GM19324 (cell line): ENCODE measurements at regions not wholly inside any gene's neighbourhood (a gene's known extent, or its start where the extent isn't known, plus 50 kb on each side); places are given as distances from the start of the nearest gene placed in this dataset.

Source experiments
- ATAC-seq: cut with Tn5 transposase; IDR thresholded peaks from one replicate; pipeline ENCODE4 v1.9.1; 2021; ENCODE audit warnings: mild to moderate bottlenecking, moderate library complexity; ENCODE audit not compliant: unreplicated experiment, low FRiP score

DNA sequence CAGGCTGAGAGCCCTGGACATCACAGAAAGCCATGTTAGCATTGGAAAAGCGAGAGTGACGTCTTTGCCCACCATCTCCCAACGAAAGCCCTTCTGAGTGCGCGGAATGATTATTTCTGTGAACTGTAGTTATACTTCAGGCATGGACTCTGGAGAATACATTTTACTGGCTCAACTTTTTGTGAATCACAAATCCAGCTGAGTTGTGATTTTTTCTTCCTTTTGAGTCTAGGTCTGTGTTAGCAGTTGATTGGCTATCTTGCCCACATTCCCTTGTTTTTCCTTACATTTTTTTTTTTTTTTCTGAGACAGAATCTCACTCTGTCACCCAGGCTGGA, 183.1 kb downstream of the INO80D start:
- ATAC-seq, result no peak

DNA sequence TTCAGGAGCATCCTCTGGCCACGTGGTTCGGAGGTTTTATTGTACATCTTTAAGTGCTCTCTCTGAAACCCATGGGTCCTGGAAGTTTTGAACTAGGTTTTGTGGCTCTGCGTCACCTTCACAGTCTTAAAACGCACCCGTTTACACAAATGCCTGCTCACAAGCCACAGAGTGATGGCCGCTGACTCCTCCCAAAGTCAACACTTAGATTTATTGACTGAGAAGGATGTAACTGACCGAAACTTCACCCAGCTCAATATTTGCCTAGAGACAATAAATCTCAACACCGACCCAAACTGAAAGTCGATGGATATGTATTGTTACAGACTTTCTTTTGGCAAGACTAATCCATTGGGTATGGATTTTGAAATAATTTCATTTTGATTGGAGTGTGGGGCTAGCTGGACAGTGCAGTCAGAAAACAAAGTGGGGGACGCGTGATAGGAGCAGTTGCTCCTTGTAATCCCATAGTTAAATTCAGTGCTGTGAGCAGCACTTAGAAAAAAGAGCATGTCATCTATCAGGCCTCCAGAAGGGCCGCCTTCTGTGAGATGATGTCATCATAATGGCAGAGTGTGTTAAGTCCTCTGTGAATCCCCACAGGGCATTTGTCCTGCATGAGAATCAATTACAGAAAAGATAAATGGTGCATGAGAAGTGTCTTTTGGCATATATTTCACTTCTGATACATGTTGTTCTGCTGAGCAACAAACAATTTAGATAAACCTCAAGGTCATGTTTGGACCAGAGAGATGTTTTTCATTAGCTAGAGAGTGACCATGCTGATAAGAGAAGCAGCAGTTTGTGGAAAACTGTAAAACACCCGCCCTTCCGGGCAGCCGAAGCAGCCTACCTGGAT, 183.7 kb downstream of the INO80D start:
- ATAC-seq, result no peak

DNA sequence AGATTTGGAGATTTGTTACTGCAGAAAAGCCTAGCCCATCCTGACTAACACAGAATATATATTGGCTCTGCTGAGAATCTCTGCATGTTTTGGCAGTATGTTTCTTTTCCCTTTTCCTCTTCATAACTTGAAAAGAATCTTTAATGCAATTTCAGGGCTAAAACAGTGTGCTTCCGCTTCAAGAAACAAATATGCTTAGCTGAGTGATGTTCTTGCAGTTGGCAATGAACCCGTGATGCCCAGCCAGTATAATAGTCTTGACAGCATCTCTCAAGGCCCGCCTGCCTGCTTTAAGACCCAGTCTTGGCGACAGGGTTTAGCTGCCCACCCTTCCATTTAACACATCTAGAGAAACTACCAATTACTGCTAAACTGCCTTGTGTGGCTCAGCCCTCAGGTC, 184.5 kb downstream of the INO80D start:
- ATAC-seq, result no peak

DNA sequence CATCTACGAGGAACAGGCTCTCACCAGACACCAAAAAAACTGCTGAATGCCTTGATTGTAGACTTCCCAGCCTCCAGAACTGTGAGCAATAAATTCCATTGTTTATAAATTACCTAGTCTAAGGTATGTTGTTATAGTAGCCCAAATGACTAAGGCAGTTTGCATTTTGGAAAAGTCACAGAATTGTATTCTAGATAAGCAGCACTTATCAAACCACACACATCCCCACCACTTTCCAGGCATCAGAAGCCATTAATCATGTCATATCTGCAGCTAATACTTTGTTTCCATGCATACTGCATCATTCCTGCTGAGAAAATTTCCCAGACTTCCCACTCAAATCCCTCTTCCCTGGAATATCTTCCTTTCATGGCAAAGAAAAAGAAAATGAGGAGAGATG, 187.2 kb downstream of the INO80D start:
- no peak for ATAC-seq

DNA sequence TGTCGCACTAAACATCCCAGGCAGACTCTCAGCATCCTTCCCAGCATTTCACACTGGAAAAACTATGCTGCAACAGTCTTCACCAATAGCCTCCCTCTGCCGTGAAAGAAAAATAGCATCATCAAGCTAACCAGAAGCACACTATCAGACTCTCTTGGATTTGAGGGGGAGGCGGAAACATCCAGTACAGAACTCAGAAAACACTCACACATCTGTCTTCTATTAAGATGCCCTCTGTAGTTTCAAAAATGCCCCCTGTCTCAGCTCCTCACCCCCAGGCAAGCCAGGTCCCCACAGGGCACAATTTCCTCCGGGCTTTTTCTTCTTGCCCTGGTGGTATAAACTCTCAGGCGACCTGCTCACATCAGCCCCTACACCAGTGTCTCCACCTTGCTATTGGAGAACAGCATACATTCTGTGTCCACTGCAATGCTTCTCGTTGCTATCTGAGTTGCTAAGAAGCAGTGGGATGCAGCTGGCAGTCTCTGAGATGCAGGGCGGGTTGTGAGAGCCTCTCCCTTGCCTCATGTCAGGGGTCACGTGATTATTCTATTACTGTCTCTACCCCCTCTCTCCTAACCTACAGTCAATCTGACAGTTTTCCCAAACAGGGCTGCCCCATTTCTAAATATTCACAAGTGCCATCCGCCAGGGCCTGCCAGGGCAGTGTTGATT, 189.9 kb downstream of the INO80D start:
- ATAC-seq, result no peak

DNA sequence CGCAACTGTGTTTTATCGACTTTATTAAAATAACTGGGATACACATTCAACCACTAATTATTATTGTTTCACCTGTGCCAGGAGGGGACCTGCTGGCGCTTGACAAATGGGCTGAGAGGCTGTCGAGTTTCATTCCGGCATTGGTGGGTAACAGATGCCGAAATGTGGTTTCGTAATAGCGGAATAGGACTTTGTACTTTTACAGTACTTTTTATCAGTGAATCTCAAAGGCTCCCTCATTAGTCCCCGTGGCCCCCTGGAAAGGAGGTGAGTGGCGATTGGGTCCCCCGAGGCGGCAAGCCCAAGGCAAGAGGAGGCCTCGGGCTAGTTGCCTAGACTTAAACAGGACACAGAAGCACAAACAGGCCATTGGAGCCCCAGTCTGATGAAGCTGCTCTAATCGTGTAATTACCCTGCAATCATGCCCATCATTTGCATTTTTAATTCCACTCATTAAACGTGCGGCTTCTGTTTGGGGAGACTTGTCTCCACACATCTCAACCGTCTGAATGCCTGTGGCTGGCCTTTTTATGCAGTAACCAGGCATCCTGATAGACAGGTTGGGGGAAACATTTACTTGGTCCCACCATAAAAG, 193.2 kb downstream of the INO80D start:
- ATAC-seq, result no peak

DNA sequence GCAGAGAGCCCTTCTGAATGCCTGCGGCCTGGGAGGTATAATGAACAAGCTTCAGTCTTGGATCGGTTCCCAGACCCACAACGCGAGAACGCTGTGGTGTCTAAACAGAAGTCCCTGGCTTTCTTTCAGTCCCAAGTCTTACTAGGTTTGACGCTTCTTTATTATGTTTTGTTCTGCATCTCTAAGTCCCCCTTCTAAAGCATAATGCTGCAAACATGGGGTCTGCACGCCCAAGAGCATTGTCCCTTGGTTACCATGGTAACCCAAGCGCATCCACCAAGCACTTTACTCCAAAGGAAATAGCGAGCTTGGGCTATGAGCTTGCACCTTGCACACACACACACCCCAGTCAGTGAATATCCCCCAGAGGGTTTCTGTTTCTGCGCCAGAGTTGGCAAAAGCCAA, 193.7 kb downstream of the INO80D start:
- no peak for ATAC-seq

DNA sequence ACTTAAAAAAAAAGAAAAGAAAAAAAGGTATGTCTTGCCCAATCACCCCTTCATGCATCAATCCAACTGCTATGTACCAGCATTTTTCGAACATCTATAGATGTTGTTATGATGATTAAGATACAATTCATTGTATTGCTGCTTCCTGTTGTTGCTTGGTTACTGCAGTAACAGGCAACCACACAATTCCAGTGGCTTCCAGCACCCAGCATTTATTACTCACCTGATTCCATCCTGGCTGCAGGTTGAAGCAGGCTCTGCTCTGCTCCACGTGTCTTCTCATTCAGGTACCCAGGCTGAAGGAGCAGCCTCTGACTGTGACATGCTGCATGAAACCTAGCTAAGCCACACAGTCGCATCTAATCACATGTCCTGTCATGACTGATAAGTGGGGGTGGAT, 196.9 kb downstream of the INO80D start:
- ATAC-seq, result no peak

DNA sequence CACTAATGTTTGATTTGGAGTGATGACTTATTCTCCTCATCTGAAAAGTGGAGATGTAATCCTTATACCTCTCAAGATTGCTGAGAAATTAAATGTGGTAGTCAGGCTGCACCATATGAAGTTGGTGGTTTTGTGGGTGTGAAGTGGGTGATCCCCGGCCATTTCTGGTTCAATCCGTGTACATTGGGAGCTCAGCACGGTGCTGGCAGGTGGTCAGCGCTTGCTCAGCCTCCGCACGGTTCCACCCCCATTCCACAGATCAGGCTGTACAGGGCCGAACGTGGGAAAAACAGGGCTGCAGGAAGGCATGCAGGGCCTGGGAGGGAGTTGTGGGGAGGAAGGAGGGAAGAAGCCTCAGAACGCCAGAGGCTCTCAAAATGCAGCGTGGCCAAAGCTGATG, 198.3 kb downstream of the INO80D start:
- no peak for ATAC-seq

DNA sequence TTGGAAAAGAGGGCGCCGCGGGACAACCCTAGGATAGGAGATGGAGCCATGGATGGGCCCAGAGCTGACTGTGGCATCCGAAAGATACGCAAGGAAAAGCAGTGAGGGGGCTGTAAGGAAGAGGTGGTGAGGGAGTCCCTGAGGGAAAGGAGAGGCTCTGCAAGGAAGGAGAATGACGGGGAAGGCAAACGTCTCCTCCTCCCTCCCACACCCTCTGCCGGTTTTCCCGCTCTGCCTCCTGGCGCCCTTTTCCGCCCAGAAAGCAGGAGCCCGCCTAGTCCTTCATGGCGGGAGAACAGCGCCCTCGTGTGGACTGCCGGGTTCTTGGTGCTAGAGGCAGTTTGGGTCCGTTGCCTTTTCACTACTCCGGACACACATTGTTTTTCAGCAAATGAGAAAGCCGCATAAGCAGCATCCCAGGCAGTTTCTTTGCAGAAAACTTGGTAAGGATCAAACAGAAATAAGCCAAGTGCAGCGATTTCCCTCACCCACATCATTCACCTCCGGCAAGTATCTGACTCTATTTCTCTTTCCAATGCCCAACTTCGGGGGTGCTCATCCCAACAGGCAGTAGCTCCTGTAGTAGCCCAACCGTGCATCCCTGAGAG, 200.4 kb downstream of the INO80D start:
- ATAC-seq, result no peak

DNA sequence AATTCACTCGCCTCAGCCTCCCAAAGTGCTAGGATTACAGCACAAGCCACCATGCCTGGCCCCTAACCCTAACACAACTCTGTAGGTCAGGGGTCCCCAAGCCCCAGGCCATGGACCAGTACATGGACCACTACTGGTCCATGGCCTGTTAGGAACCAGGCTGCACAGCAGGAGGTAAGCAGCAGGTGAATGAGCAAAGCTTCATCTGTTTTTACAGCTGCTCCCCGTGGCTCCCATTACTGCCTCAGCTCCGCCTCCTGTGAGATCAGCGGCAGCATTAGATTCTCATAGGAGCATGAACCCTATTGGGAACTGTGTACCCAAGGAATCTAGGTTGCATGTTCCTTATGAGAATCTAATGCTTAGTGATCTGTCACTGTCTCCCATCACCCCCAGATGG, 201.7 kb downstream of the NRP2 start:
- ATAC-seq, result no peak

DNA sequence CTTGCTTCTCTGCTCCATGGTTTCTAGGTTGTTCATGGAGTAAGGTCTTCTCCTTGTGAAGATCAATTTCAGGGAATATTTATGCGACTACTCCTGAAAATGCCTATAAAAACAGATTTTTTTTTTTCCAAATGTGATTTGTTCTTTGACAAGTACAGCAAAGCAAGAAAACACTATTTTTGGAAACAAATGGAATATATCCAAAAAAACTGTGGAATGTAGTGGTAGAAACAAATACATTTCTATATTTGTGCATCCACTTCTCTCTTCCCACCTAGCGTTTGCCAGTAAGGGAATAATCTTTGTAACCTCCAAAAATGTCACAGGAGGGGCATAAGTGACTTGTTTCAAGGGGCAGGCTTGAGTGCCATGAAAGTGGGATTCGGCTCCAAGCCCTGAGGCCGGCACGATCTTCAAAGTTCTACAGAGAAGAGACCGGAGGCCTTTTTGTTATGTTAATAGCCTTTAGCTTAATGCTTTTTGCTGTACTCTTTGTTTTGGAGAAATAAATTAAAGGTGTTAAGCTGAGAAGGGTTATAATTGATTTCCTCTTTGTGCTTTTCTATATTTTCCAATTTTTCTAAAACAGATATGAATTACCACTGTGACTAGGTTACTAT, 200.6 kb downstream of the NRP2 start:
- ATAC-seq, result no peak

DNA sequence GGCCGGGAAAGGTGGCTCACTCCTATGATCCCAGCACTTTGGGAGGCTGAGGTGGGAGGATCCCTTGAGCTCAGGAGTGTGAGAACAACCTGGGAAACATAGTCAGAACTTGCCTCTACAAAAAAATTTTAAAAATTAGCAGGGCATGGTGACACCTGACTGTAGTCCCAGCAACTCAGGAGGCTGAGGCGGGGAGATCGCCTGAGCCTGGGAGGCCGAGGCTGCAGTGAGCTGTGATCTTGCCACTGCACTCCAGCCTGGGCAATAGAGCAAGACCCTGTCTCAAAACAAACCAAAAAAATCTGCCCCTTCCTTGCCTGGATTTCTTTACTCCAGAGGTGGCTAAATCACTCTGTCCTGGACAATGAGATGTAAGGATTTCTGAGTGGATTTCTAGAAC, 197.7 kb downstream of the NRP2 start:
- ATAC-seq, result no peak

DNA sequence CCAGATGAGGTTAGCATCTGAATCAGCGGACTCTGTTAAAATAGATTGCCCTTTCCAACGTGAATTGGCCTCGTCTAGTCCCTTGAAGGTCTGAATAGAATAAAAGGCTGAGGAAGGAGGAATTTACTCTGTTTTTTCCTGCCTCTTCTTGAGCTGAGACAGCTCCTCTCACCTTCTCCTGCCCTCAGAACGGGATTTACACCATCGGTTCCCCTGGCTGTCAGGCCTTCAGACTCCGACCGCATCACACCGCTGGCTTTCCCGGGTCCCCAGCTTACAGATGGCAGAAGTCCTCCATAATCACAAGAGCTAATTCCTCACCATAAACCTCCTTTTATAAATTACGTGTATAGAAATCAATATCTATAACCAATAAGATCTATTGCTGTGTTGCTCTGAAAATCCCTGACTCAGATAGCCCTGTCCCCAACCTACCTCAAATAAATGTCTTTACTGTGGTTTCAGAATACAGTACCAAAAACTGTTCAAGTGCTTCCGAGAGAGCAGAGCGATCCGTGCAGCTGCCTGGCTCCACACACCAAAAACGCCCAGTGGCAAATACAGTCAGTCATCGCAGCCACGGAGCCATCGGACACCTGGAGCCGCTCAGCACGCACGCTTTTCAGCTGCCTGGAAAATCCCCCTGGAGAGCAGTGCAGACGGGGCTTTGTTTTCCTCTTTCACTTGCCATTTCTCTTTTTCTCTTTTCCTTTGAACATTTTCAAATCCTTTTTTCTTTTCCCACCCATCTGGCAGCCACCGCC, 196.9 kb downstream of the NRP2 start:
- ATAC-seq, result no peak

DNA sequence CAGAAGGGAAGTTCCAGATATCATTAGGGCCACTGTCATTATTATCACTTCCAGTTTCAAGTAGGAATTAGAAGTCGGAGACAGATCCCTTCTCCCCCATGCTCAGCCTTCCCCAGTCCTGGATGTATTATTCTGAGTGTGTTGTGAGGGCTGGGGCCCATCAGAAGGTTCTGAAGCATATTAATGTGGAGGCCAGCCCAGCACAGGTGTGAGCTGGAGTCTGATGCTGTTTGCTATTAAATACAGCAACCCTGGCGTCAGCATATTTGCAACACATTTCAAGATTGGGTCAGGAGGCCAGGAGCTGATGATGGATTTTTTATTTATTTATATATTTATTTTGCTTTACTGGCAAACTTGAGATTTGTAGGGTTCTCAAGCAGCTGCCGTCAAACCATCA, 195.2 kb downstream of the NRP2 start:
- no peak for ATAC-seq

DNA sequence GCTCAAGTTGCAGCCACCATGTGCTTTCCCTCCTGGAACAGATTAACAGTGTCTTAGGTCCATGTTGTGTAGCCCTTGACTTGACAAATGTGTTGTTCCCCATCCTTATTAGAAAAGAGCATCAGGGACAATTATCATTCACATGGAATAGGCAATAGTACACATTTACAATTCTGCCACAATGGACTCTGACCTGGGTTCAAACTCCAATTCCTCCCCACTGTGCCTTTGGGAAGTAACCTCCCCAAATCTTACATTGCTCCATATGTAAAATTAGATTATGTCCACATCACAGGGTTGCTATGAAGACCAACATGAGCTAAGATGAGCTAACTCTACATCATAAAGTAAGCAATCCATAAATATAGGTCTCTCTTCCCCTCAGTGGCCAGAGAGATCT, 193.8 kb downstream of the NRP2 start:
- no peak for ATAC-seq

DNA sequence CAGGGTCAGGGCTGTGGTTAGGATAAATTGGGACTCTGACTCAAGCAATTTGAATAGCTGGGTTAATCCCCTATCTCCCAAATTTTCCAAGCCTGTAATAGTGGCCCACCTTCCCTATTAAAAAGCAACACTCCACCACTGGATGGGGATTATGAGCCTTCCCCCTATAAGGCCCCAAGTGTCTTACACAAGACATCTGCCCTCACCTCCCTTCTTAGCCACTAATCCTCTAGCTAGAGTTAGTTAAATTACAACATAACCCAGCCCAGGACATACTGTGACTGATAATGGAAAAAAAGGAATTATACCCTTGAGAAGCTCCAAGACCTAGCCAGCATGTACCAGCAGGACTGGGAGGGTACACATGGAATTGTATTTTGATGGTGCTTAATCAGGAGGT, 190.4 kb downstream of the NRP2 start:
- ATAC-seq, result no peak

DNA sequence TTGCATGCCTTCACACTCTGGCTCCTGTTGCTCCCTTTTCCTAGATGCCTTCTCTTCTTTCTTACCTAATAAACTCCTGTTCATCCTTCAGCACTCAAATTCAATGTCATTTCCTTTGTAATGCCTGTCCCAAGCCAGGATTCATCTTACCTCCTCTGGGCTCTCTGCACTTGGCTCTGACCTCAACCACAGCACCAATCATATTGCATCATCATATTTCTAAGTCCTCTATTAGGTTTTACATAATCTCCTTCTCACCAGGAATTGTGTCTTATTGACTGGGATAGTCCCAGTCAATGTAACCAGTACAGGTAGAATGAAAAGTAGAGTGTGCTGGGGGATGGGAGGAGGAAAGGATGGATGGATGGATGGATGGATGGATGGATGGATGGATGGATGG, 187.1 kb downstream of the NRP2 start:
- ATAC-seq, result no peak

DNA sequence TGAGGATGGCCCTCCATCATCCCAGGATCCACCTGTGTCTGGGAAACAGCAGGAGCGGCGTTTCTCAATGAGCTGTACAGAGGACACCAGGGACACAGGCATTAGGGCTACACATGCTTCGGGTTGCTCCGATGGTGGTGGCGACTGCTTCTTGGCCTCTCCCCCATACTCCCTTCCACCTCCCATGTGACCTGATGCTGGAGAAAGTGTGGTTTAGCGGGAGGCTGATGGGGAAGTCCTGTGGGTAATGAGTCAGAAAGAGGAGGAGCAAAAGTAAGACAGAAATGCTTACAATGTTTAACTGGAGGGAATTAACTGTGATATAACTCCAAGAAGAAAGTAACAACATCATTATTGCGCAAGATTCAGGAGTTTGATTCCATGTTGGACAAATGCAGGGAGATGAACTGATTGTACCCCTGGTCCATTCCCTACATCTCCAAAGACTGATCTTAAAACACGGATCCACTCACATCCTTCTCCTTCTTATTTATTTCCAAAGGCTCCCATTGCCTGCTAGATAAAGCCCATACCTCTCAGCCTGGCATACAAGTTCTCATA, 186.6 kb downstream of the NRP2 start:
- no peak for ATAC-seq

DNA sequence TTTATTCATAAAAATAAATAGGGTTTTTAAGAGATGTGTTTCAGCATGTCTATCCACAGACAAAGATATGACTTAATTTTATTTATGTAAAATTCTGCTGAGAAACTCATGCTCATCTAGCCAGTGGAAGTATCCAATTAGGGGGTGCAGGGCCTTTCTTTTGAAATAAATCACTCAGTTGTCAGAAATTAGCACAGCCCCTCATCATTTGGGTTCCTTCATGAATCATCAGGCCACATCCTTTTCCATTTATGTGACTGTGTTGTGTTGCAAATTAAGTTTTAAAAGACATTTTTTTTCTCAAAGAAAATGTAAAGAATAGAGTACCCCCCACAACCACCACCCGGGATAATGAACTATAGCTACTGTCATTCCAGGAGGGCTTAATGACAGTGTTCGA, 185.8 kb downstream of the NRP2 start:
- no peak for ATAC-seq
